ENCODE measurements at regions not wholly inside any gene's neighbourhood (a gene's known extent, or its start where the extent isn't known, plus 50 kb on each side); places are given as distances from the start of the nearest gene placed in this dataset.

- TF ChIP-seq CTCF (IDR thresholded peaks at IDR 0.05) (no peak), POLR2A (IDR thresholded peaks at IDR 0.05) (no peak)
Observed at GRCh38 chr1:114286179-114286578, 132.5 kb upstream of the SYT6 start.

Measured in adrenal gland (tissue), 5 donors.